GM23338 (cell line): ENCODE measurements at regions not wholly inside any gene's neighbourhood (a gene's known extent, or its start where the extent isn't known, plus 50 kb on each side); places are given as distances from the start of the nearest gene placed in this dataset.

Experiments
- ATAC-seq: fragments of 200-7000 bp; cut with Tn5 transposase; 3 replicates; pipeline ENCODE4 v1.9.1; 2020
- DNase-seq: peaks from one replicate; pipeline ENCODE4 v3.0.0-alpha.2; 2015; ENCODE audit warnings: low spot score
- H2AFZ ChIP-seq: fragments of 200-600 bp; sonication (generic); 2 replicates; pipeline ENCODE4 v1.8.0; 2016; ENCODE audit warnings: antibody characterized with exemption, mild to moderate bottlenecking, moderate library complexity
- H3F3A ChIP-seq: fragments of 200-600 bp; sonication (generic); replicated peaks from 2 replicates; pipeline ENCODE4 v1.8.0; 2017; ENCODE audit warnings: antibody characterized with exemption, mixed run types, low read depth
- H3K27ac ChIP-seq: fragments of 200-600 bp; sonication (generic); 2 replicates; pipeline ENCODE4 v1.6.1; 2016; ENCODE audit warnings: low read depth
- H3K27me3 ChIP-seq: fragments of 200-600 bp; sonication (generic); 2 replicates; pipeline ENCODE4 v1.8.0; 2016; ENCODE audit warnings: mild to moderate bottlenecking, mixed run types, moderate library complexity; ENCODE audit not compliant: insufficient read depth
- H3K36me3 ChIP-seq: fragments of 200-600 bp; sonication (generic); 2 replicates; pipeline ENCODE4 v1.8.0; 2016; ENCODE audit warnings: mild to moderate bottlenecking; ENCODE audit not compliant: insufficient read depth
- H3K4me1 ChIP-seq: fragments of 200-600 bp; sonication (generic); 2 replicates; pipeline ENCODE4 v1.8.0; 2016; ENCODE audit warnings: mild to moderate bottlenecking, moderate library complexity; ENCODE audit not compliant: insufficient read depth
- H3K4me2 ChIP-seq: fragments of 200-600 bp; sonication (generic); 2 replicates; pipeline ENCODE4 v1.7.1; 2017; ENCODE audit warnings: mixed run types
- H3K4me3 ChIP-seq: fragments of 200-600 bp; sonication (generic); 2 replicates; pipeline ENCODE4 v1.6.1; 2016; ENCODE audit warnings: mixed run types
- H3K79me2 ChIP-seq: fragments of 200-600 bp; sonication (generic); replicated peaks from 2 replicates; pipeline ENCODE4 v1.8.0; 2017; ENCODE audit warnings: mild to moderate bottlenecking; ENCODE audit not compliant: insufficient read depth
- H3K9me2 ChIP-seq: fragments of 200-600 bp; sonication (generic); 2 replicates; pipeline ENCODE4 v1.8.0; 2017; ENCODE audit not compliant: insufficient read depth
- H4K20me1 ChIP-seq: fragments of 200-600 bp; sonication (generic); replicated peaks from 2 replicates; pipeline ENCODE4 v1.8.0; 2017; ENCODE audit warnings: mild to moderate bottlenecking; ENCODE audit not compliant: insufficient read depth
- H3K27ac Mint-ChIP-seq: 2 replicates; pipeline ENCODE4 v1.8.0; 2020; ENCODE audit warnings: inconsistent platforms, mild to moderate bottlenecking, moderate library complexity, mixed read lengths
- H3K27me3 Mint-ChIP-seq: 3 replicates; pipeline ENCODE4 v1.8.0; 2022; ENCODE audit warnings: low read depth, mild to moderate bottlenecking, moderate library complexity, mixed read lengths, inconsistent platforms; ENCODE audit not compliant: insufficient read depth, poor library complexity
- H3K36me3 Mint-ChIP-seq: 3 replicates; pipeline ENCODE4 v1.8.0; 2021; ENCODE audit warnings: low read depth, mild to moderate bottlenecking, inconsistent platforms, moderate library complexity, mixed read lengths
- H3K4me1 Mint-ChIP-seq: 3 replicates; pipeline ENCODE4 v1.8.0; 2020; ENCODE audit warnings: mild to moderate bottlenecking, inconsistent platforms, mixed read lengths
- H3K4me3 Mint-ChIP-seq: 3 replicates; pipeline ENCODE4 v1.8.0; 2021; ENCODE audit warnings: moderate library complexity, mild to moderate bottlenecking, inconsistent platforms, mixed read lengths
- H3K9me3 Mint-ChIP-seq: 3 replicates; pipeline ENCODE4 v1.8.0; 2020; ENCODE audit warnings: moderate library complexity, mild to moderate bottlenecking, inconsistent platforms, mixed read lengths
- CREB1 ChIP-seq: fragments of 250-450 bp; sonication (Bioruptor Pico); IDR thresholded peaks from 2 replicates; pipeline ENCODE4 v1.5.0; 2020; ENCODE audit warnings: low read depth, mild to moderate bottlenecking, moderate library complexity
- EZH2 ChIP-seq: fragments of 200-600 bp; sonication (generic); IDR thresholded peaks from one replicate; pipeline ENCODE4 v1.8.0; 2017; ENCODE audit warnings: antibody characterized with exemption, mild to moderate bottlenecking, low read depth; ENCODE audit not compliant: unreplicated experiment
- JUNB ChIP-seq: IDR thresholded peaks from one replicate; pipeline ENCODE4 v1.6.1; 2016; ENCODE audit warnings: antibody characterized with exemption; ENCODE audit not compliant: unreplicated experiment
- NANOG ChIP-seq: IDR thresholded peaks from 2 replicates; pipeline ENCODE4 v1.6.1; 2016; ENCODE audit warnings: antibody characterized with exemption, borderline replicate concordance
- POLR2AphosphoS5 ChIP-seq: IDR thresholded peaks from 2 replicates; pipeline ENCODE4 v1.6.1; 2016; ENCODE audit warnings: antibody characterized with exemption, low read depth
- TF ChIP-seq, protein P1 (sequence below): fragments of 250-450 bp; sonication (Bioruptor Pico); IDR thresholded peaks from 2 replicates; pipeline ENCODE4 v1.5.0; 2020; ENCODE audit warnings: mild to moderate bottlenecking, moderate library complexity
- TF ChIP-seq, protein P2 (sequence below): IDR thresholded peaks from one replicate; pipeline ENCODE4 v1.6.1; 2018; ENCODE audit warnings: antibody characterized with exemption; ENCODE audit not compliant: unreplicated experiment

GRCh38 chr5:82859451-82860140, 217.6 kb downstream of the TMEM167A start:
- Mint-ChIP-seq H3K36me3 (no peaks in the 10 kb centered on the region), H3K27ac (no peak overlapping the region), H3K4me3 (no peak overlapping the region), H3K27me3 (peaks cover 1% of the 10 kb centered on the region), H3K9me3 (no peaks in the 10 kb centered on the region), H3K4me1 (peaks cover 24% of the 10 kb centered on the region; the same call in 2 of the 3 replicates)
- Histone ChIP-seq H3K4me1 (peaks cover 25% of the 10 kb centered on the region), H3K4me2 (no peak overlapping the region), H4K20me1 (no peaks in the 10 kb centered on the region), H2AFZ (no peak overlapping the region), H3F3A (no peaks in the 10 kb centered on the region), H3K79me2 (no peaks in the 10 kb centered on the region), H3K36me3 (no peaks in the 10 kb centered on the region), H3K27ac (no peak overlapping the region), H3K4me3 (no peak overlapping the region), H3K9me2 (no peaks in the 10 kb centered on the region), H3K27me3 (no peaks in the 10 kb centered on the region)
- ATAC-seq = peak; percentile 89
- DNase-seq = peak; percentile 37
- TF ChIP-seq POLR2AphosphoS5 (no peak), EZH2 (no peak)

DNA sequence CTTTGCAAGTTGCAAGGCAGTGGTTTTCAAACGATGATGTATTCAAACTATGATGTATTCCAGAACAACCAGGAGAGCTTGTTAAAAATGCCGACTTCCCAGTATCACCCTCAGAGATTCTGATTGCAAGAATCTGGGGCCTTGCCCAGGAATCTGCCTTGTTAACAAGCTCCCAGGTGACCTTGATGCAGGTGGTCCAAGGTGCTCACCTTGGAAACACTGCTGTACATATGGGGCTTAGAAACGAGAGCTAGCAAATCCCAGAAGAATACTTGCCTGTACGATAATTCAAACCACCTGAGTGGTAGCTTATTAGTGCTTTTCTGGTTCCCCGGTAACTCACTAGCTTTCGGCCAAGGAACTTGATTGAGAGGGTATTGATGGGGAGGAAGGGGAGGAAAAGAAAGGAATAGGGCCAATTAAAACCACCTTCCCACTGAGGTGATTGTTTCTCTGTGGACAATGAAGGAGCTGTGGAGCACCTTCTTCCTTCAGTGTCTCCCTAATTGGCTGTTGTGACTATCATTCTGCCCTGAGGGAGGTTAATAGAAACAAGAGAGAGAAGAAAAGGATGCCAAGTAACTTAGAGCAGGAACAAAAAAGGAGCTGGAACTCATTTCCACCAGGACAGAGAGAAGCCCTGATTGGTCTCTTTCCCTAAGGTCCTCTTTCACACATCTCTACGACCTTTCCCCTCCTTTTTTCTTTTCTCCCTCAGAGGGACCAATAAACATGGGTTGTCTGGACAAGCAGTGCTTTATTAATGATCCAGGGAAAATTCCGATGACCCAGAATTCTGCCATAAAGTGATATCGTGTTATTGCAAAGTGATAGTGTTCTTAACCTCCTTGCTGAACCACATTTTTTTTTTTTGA, 218.8 kb downstream of the TMEM167A start:
- H3K4me3 ChIP-seq = no peak overlapping the region
- no peaks in the 10 kb centered on the region for H4K20me1 ChIP-seq
- no peaks in the 10 kb centered on the region for H3F3A ChIP-seq
- no peaks in the 10 kb centered on the region for H3K36me3 Mint-ChIP-seq
- DNase-seq (no peak), ATAC-seq (peak; percentile 24; the same call in 2 of the 3 replicates)
- H3K79me2 ChIP-seq = no peaks in the 10 kb centered on the region
- H3K27me3 ChIP-seq = no peaks in the 10 kb centered on the region
- no peak overlapping the region for H3K4me3 Mint-ChIP-seq
- H3K27me3 Mint-ChIP-seq = peaks cover 1% of the 10 kb centered on the region
- H3K9me2 ChIP-seq = no peaks in the 10 kb centered on the region
- H2AFZ ChIP-seq = no peak overlapping the region
- H3K27ac ChIP-seq = no peak overlapping the region
- H3K4me1 Mint-ChIP-seq = peaks cover 18% of the 10 kb centered on the region; the same call in 2 of the 3 replicates
- no peaks in the 10 kb centered on the region for H3K9me3 Mint-ChIP-seq
- no peaks in the 10 kb centered on the region for H3K36me3 ChIP-seq
- peaks cover 16% of the 10 kb centered on the region for H3K4me1 ChIP-seq
- H3K4me2 ChIP-seq = no peak overlapping the region
- H3K27ac Mint-ChIP-seq = no peak overlapping the region
- TF ChIP-seq, protein P1, sequence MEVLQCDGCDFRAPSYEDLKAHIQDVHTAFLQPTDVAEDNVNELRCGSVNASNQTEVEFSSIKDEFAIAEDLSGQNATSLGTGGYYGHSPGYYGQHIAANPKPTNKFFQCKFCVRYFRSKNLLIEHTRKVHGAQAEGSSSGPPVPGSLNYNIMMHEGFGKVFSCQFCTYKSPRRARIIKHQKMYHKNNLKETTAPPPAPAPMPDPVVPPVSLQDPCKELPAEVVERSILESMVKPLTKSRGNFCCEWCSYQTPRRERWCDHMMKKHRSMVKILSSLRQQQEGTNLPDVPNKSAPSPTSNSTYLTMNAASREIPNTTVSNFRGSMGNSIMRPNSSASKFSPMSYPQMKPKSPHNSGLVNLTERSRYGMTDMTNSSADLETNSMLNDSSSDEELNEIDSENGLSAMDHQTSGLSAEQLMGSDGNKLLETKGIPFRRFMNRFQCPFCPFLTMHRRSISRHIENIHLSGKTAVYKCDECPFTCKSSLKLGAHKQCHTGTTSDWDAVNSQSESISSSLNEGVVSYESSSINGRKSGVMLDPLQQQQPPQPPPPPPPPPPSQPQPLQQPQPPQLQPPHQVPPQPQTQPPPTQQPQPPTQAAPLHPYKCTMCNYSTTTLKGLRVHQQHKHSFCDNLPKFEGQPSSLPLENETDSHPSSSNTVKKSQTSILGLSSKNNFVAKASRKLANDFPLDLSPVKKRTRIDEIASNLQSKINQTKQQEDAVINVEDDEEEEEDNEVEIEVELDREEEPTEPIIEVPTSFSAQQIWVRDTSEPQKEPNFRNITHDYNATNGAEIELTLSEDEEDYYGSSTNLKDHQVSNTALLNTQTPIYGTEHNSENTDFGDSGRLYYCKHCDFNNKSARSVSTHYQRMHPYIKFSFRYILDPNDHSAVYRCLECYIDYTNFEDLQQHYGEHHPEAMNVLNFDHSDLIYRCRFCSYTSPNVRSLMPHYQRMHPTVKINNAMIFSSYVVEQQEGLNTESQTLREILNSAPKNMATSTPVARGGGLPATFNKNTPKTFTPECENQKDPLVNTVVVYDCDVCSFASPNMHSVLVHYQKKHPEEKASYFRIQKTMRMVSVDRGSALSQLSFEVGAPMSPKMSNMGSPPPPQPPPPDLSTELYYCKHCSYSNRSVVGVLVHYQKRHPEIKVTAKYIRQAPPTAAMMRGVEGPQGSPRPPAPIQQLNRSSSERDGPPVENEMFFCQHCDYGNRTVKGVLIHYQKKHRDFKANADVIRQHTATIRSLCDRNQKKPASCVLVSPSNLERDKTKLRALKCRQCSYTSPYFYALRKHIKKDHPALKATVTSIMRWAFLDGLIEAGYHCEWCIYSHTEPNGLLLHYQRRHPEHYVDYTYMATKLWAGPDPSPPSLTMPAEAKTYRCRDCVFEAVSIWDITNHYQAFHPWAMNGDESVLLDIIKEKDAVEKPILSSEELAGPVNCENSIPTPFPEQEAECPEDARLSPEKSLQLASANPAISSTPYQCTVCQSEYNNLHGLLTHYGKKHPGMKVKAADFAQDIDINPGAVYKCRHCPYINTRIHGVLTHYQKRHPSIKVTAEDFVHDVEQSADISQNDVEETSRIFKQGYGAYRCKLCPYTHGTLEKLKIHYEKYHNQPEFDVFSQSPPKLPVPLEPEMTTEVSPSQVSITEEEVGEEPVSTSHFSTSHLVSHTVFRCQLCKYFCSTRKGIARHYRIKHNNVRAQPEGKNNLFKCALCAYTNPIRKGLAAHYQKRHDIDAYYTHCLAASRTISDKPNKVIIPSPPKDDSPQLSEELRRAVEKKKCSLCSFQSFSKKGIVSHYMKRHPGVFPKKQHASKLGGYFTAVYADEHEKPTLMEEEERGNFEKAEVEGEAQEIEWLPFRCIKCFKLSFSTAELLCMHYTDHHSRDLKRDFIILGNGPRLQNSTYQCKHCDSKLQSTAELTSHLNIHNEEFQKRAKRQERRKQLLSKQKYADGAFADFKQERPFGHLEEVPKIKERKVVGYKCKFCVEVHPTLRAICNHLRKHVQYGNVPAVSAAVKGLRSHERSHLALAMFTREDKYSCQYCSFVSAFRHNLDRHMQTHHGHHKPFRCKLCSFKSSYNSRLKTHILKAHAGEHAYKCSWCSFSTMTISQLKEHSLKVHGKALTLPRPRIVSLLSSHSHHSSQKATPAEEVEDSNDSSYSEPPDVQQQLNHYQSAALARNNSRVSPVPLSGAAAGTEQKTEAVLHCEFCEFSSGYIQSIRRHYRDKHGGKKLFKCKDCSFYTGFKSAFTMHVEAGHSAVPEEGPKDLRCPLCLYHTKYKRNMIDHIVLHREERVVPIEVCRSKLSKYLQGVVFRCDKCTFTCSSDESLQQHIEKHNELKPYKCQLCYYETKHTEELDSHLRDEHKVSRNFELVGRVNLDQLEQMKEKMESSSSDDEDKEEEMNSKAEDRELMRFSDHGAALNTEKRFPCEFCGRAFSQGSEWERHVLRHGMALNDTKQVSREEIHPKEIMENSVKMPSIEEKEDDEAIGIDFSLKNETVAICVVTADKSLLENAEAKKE (CRISPR knock-in tag) = no peak
- no peak for TF ChIP-seq EZH2
- TF ChIP-seq JUNB = no peak
- no peak for TF ChIP-seq NANOG
- no peak for TF ChIP-seq POLR2AphosphoS5
- no peak for TF ChIP-seq CREB1
- TF ChIP-seq, protein P2, sequence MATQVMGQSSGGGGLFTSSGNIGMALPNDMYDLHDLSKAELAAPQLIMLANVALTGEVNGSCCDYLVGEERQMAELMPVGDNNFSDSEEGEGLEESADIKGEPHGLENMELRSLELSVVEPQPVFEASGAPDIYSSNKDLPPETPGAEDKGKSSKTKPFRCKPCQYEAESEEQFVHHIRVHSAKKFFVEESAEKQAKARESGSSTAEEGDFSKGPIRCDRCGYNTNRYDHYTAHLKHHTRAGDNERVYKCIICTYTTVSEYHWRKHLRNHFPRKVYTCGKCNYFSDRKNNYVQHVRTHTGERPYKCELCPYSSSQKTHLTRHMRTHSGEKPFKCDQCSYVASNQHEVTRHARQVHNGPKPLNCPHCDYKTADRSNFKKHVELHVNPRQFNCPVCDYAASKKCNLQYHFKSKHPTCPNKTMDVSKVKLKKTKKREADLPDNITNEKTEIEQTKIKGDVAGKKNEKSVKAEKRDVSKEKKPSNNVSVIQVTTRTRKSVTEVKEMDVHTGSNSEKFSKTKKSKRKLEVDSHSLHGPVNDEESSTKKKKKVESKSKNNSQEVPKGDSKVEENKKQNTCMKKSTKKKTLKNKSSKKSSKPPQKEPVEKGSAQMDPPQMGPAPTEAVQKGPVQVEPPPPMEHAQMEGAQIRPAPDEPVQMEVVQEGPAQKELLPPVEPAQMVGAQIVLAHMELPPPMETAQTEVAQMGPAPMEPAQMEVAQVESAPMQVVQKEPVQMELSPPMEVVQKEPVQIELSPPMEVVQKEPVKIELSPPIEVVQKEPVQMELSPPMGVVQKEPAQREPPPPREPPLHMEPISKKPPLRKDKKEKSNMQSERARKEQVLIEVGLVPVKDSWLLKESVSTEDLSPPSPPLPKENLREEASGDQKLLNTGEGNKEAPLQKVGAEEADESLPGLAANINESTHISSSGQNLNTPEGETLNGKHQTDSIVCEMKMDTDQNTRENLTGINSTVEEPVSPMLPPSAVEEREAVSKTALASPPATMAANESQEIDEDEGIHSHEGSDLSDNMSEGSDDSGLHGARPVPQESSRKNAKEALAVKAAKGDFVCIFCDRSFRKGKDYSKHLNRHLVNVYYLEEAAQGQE = no peak
